ENCODE measurements at regions not wholly inside any gene's neighbourhood (a gene's known extent, or its start where the extent isn't known, plus 50 kb on each side); places are given as distances from the start of the nearest gene placed in this dataset.

- DNase-seq = no peak
Observed at GRCh38 chr9:108133101-108133500, 643.5 kb upstream of the KLF4 start.

GRCh38 chr9:108130905-108131304, 641.3 kb upstream of the KLF4 start:
- DNase-seq = no peak

- no peak for DNase-seq
Observed at GRCh38 chr9:108125625-108126024, 636.1 kb upstream of the KLF4 start.

- no peak for DNase-seq
Observed at GRCh38 chr9:108119530-108120113, 630.1 kb upstream of the KLF4 start.

GRCh38 chr9:108117795-108118194, 628.2 kb upstream of the KLF4 start:
- DNase-seq = no peak

GRCh38 chr9:108117306-108117705, 627.7 kb upstream of the KLF4 start:
- DNase-seq = no peak

GRCh38 chr9:108113596-108113995, 624.0 kb upstream of the KLF4 start:
- DNase-seq = no peak

GRCh38 chr9:108109927-108110690, 620.5 kb upstream of the KLF4 start:
- no peak for DNase-seq

GRCh38 chr9:108108852-108109448, 619.4 kb upstream of the KLF4 start:
- DNase-seq = no peak

- no peak for DNase-seq
Observed at GRCh38 chr9:108108280-108108851, 618.8 kb upstream of the KLF4 start.

GRCh38 chr9:108105885-108106284, 616.3 kb upstream of the KLF4 start:
- DNase-seq = no peak

GRCh38 chr9:108104991-108105390, 615.4 kb upstream of the KLF4 start:
- DNase-seq = no peak

- DNase-seq = no peak
Observed at GRCh38 chr9:108103046-108103693, 613.6 kb upstream of the KLF4 start.

- DNase-seq = no peak
Observed at GRCh38 chr9:108101410-108101809, 611.8 kb upstream of the KLF4 start.

GRCh38 chr9:108100571-108100970, 611.0 kb upstream of the KLF4 start:
- no peak for DNase-seq

GRCh38 chr9:108099854-108100253, 610.3 kb upstream of the KLF4 start:
- no peak for DNase-seq

GRCh38 chr9:108095496-108095895, 605.9 kb upstream of the KLF4 start:
- DNase-seq = no peak

GRCh38 chr9:108094676-108094993, 605.1 kb upstream of the KLF4 start:
- DNase-seq = no peak

GRCh38 chr9:108093773-108094675, 604.5 kb upstream of the KLF4 start:
- no peak for DNase-seq

GRCh38 chr9:108088916-108089315, 599.3 kb upstream of the KLF4 start:
- no peak for DNase-seq

- DNase-seq = no peak
Observed at GRCh38 chr9:108087781-108088180, 598.2 kb upstream of the KLF4 start.

- no peak for DNase-seq
Observed at GRCh38 chr9:108086624-108087023, 597.1 kb upstream of the KLF4 start.

- no peak for DNase-seq
Observed at GRCh38 chr9:108085294-108085693, 595.7 kb upstream of the KLF4 start.
